Spleen (tissue), 7 donors: ENCODE measurements at regions not wholly inside any gene's neighbourhood (a gene's known extent, or its start where the extent isn't known, plus 50 kb on each side); places are given as distances from the start of the nearest gene placed in this dataset.

Source experiments
- POLR2A ChIP-seq, 3 donors: fragments of 450-650 bp; IDR thresholded peaks; one replicate each; pipeline ENCODE4 v1.5.1; 2017; ENCODE audit warnings: antibody characterized with exemption in 3 of 3, mild to moderate bottlenecking in 1 of 3
- TF ChIP-seq, protein P1 (sequence below), 11 experiments: fragments of 200-600 bp in 7 of 11; fragments of 450-650 bp in 4 of 11; sonication (generic) in 4 of 11; IDR thresholded peaks in 8 of 11; conservative IDR thresholded peaks in 3 of 11; 1 replicate in 7 of 11; 2 replicates in 4 of 11; pipeline versions ENCODE4 v1.4.0 to v1.8.0; 2016 to 2021; ENCODE audit warnings: antibody characterized with exemption in 11 of 11, inconsistent platforms in 4 of 11, mild to moderate bottlenecking in 1 of 11
- donor health status: DM: no; HTN: no; CAD: no; lungs with moderate emphysema.
- donor health status: DM: no; HTN: no; CAD: no.
- donor health status: DM: no; HTN: no; CAD: no.

DNA sequence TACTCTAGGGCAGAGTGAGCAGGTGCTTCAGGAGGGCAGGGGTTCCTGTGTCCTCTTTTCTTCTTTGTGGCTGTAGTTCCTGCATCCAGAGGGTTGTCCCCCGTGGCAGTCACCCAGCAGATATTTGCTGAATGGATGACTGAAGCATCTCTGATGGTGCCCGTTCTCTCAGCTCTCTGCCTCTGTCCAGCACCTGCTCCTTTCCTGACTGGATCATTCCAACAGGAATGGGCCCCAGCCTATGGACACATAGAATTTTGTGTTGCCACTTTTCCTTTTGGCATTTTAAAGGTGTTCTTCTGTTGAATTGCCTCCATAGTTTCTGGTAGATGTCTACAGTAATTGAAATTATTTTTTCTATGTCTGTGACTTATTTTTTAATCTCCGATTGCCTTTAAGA is 372.5 kb upstream of the C1orf174 start:
- TF ChIP-seq POLR2A (IDR thresholded peaks at IDR 0.05): no peak
- TF ChIP-seq, protein P1, sequence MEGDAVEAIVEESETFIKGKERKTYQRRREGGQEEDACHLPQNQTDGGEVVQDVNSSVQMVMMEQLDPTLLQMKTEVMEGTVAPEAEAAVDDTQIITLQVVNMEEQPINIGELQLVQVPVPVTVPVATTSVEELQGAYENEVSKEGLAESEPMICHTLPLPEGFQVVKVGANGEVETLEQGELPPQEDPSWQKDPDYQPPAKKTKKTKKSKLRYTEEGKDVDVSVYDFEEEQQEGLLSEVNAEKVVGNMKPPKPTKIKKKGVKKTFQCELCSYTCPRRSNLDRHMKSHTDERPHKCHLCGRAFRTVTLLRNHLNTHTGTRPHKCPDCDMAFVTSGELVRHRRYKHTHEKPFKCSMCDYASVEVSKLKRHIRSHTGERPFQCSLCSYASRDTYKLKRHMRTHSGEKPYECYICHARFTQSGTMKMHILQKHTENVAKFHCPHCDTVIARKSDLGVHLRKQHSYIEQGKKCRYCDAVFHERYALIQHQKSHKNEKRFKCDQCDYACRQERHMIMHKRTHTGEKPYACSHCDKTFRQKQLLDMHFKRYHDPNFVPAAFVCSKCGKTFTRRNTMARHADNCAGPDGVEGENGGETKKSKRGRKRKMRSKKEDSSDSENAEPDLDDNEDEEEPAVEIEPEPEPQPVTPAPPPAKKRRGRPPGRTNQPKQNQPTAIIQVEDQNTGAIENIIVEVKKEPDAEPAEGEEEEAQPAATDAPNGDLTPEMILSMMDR (IDR thresholded peaks at IDR 0.05 in 8 of 11, conservative IDR thresholded peaks at IDR 0.05 in 3 of 11): no peak
